NCI-H82 treated with DMSO at 0.1 percent for 48 hours (cell line): ENCODE measurements at regions not wholly inside any gene's neighbourhood (a gene's known extent, or its start where the extent isn't known, plus 50 kb on each side); places are given as distances from the start of the nearest gene placed in this dataset.

Experiments
- DNase-seq: peaks from one replicate; lab custom pipeline; 2025; ENCODE audit not compliant: unreplicated experiment; lab: John Stamatoyannopoulos, UW

DNA sequence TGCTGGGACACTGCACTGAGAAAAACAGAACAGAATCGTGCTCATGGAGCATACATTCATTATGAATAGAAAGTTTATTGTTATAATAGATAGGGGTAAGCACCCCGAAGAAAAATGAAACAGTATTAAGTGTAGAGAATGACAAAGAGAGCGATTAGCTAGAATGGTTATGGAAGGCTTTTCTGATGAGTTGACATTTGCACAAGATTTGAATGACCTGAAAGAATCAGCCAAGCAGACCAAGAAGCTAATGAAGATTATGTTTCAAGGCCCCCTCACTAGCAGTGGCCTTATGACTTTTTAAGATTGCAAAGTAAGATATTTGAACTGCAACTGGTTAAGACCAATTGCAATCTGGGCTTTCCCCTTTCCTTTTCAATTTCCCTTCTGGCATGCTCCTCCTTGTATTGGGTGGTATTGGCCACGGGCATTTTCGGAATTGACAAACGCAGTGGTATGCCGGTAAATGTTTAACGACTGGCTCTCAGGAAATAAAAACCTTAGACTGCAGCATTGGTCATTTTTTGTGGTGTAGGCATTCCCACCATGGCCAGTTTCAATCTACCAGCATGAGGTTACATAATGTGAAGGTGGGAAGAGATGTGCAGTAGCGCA is 120.0 kb upstream of the CITED2 start:
- DNase-seq: no peak

DNA sequence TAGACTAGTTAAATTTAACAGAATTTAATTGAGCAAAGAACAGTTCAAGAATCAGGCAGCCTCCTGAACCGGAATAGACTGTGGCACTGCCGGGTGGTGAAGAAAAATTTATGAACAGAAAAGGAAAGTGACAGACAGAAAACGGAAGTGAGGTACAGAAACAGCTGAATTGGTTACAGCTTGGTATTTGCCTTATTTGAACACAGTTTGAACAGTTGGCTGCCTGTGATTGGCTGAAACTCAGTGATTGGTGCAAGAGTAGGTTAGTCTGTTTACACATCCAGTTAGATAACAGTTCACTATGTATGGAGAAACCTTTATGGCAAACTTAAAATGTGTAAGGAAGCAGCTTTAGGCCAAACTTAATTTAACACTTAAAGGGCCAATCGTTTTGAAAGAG is 116.0 kb upstream of the CITED2 start:
- DNase-seq: no peak

DNA sequence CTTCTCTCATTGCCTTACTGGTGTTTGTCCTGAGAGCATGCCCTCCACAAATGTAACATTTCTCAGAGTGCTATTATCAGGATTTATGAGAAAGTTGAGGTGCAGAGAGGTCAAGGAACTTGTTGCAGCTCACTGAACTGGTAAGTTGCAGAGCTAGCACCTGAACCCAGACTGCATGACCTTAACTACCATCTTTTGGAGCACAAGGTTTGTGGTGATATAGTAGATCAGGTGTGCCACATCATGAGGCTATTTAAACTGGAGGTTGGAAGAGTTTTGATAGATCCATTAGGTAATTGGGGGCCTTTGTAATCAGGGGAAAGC is 112.0 kb upstream of the CITED2 start:
- DNase-seq: no peak

DNA sequence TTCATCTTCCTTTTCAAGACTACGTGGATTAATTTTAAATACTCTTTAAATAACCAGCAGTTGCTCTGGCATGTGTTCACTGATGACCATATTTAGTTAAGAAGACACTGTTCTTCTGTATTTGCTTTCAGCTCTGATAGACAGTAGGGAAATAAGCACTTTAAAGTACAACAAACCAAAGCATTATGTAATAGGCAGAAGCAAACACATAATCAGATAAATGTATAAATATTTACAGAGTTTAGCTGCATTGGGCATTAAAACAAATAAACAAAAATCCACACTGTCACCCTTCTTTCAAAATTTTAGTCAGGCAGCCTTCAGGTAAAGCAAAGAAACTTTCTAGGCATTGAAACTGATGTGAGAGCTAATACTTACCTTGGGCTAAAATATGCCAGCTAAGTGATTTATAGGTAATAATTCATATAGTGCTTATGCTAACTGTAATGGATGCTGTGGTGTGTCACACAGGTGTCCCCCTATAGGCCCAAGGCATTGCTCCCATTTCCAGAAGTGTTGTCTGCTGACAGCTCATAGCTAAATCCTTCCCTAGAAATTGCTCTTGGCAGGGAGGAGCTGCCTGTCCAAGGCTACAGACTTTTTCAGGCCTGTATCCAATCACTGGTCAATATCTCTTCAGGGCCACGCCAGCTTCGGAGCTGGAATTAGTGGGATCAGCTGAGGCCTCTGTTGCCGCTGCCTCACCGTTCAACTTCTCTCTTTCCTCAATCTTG is 111.5 kb upstream of the CITED2 start:
- no peak for DNase-seq

DNA sequence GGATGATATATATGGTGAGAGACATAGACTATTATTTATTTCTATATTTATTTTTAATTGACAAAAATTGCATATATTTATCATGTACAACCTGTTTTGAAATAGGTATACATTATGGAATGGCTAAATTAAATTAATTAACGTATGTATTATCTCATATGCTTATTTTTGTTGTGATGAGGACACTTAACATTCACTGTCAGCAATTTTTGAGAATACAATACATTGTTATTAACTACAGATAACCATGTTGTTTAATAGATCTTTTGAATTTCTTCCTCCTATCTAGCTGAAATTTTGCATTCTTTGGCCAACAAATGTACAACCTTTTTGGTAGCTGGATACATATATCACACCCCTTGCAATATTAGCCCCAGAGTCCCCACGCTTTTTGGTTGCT is 110.7 kb upstream of the CITED2 start:
- DNase-seq: no peak

DNA sequence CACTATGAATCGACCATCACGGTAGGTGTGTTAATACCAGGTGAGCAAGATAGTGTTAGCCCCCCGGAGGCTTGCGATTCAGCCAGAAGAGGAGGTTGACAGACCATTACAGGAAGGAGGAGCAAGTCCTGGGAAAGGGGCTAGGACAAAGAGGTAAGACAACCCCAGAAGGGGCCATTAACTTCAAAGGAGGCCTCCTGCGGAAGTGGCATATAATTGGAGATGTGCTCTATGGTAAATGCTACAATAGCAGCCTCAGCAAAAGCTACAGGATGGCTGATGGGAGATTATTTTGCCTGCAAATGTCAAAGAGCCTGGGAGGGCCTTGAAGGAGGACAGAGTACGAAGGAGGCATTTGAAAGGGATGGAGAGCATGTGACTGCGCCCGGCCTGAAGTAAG is 108.6 kb upstream of the CITED2 start:
- DNase-seq: no peak

DNA sequence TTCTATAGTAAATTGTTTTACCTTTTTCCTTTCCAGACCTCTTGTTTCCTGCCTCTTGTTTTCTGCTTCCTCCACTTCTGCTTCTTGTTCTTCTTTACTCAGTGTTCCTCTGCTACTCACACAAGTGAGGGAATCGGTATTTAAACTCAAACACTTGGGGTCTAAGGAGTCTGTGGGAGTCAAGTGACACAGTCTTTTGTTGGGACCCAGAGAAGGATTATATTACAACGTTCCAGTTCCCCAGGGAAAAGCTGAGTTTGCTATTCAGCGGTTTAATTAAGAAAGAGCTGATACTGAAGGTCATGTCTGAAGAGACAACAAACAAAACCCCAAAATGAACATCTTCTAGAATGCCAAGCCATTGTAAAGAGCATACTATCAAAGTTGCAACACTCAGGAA is 107.8 kb upstream of the CITED2 start:
- DNase-seq: no peak

DNA sequence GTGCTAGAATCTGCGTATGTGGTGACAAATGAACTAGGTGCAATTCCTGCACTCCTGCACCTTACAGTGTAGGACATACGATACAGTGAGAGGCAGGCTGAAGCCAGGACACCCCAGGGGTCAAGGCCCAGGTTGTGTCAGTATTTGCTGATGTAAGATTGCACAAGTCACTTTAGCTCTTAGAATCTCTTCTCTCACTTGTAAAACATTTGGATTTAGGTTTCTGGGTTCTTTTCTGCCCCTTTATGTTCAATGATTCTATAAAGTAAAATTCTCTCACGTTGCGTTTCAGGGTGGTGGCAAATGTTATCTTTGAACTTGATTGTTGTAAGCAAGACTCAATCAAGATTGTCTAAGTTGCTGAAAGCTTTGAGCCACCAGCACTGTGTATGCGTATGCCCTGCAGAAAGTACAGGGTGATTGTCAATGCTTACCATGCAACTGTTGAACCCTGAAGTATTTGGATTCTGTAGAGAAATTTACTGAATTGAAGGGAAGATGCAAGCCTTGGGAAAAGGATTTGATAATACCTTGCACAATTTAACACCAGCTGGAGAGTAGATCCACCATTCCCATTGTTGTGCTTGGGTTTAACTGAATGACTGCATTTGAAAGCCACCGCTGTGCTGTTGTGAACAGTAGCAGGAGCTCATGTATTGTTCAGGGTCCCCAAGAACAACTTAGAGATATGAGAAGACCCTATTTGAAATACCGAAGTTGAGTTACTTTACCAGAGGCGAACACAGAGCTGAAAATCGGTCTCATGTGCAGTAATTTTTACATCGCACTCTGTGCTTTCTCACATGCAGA is 106.1 kb upstream of the CITED2 start:
- no peak for DNase-seq

DNA sequence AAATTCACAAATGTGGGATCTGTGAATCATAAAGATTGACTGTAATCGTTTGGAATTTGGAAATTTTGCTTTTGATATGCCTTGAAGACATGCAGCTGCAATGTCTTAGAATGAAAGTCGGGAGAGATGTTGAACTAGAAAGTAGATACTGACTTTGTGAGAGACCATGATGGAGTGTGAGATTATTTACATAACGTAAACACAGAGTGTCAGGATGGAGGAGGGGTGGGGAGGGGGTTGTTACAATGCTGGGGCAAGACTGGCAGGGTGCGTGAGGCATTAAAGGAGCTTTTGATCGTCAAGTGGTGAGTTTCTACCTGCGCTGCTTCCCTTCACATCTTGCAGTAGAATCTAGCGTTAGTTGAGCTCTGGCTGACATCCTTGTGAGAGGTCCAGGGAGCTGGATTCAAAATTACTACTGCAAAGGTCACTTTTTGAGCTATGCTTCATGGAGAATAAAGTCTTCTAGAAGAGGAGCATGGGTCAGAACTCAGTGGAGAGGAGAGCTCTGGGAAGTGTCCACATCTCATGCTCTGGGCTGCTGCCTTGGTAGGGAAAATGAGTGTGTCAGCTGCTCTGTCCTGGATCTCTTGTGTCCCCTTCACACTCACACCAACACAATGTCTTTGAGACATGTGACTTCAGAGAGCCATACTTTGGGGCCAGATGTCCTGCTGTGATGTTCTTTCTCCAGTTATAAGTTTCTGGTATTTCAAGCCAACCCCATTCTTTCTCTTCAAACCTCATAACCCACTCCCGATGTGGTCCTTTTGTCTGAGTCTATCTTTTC is 105.2 kb upstream of the CITED2 start:
- no peak for DNase-seq

DNA sequence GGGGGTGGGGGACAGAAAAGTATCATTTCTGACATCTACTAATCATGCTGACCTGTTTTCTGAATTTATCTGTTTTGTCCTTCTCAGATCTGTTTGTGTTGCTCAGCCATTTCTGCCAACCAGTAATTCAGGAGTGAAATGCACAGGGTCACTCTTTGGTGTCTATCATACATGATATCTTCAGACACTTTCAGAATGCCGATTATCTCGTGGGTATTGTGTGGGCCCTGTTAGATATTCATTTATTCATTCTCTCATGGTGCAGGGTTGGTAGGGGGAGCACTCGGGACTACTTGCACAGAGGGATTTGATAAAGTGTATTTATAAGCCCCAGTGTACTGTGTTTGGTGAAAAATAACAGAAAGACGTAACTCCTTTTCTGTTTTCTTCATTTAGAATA is 101.2 kb upstream of the CITED2 start:
- DNase-seq: no peak

DNA sequence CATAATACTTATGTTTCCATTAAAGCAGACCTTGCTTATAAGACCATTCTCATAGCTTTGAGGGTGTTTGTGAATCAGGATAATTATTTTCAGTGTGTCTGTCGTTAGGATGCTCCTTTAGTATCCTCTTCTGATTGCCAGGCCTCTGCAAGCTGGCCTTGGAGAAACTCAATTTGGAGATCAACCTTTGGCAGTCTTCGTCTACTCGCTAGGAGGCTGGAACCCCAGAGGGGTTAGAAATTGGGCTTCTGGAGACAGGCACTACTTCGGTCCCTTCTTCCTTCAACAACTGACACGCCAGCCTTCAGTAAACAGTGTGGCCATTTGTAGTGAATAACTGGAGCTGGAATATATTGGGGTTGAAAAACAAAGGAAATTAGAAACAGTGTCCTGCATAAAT is 100.8 kb upstream of the CITED2 start:
- no peak for DNase-seq

DNA sequence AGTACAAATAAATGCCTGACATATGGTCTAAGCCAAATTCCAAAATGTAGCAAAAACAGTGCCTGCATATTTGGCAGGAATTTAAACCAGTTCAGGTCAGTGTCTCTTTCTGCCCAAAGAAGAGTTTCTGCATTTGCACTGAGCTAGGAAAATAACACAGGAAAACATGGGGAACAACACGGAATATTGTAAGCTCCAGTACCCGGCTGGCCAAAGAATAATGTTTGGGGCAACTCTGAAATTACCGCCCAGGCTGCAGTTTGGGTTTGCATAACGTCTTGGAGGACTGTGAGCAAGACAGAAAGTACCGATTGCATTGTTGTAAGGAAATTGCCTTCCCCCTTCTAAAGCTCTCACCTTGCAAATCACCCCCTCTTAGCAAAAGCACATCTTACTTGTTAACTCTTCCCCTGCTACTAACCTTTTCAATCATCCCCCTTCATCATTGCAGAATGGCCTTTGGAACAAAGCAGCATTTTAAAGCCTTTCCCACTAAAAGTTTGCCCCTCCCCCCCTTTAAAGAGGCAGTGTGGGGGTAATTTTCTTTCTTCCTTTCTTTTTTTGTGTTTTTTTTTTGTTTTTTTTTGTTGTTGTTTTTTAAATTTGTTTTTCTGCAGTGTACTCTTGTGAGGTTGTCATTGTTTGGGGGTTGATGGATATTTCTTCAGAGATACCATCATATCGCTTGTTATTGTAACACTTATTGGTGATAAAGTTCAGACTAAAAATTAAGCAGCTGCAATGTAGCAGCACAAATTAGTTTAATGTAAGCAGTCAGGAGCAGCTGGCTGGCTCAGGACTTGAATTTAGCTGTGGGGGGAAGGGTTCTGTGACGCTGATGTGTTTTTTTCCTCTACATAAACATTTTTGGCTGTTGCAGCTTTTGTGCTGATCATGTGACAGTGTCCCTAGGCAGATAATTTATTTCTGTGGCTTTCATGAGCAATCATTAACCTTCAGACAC is 100.0 kb upstream of the CITED2 start:
- peak; percentile 4 for DNase-seq

DNA sequence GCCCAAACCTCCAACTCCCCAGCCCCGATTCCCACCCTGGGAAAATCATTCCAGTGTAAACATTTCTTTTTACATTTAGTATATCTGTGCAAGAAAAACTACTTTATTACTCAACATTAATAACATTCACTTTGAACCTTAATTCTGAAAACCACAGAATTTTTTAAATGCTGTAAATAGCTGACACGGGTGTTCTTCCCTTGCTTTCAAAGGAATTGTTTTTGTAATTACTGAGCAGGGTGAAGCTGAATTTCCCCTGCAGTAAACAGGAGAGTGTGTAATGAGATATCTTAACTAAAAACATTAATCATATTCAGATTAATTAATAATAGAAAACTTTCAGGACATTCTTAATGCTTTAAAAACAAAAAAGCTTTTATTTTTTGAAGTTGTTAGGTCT is 99.3 kb upstream of the CITED2 start:
- DNase-seq: no peak

DNA sequence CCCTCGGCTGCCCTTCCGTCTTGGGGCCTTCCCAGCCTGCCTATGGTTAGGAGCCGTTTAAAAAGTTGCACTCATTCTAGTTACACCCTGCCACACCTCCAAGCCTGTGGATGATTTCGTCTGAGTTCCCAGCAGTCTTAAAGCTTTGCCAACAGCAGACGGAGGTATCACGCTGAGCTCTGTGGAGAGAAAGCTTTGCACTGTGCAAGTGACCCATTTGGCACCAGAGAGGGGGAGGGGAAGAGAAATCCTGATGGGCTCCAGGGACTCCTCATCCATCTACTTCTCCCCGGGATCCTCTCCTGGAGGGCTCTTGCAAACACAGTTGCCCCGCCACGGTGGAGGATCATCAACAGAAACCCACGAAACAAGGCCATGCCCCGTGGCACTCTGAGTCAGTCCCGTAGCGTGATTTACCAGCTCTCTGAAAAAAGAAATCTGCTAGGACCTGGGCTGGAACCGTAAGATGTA is 98.8 kb upstream of the CITED2 start:
- no peak for DNase-seq

DNA sequence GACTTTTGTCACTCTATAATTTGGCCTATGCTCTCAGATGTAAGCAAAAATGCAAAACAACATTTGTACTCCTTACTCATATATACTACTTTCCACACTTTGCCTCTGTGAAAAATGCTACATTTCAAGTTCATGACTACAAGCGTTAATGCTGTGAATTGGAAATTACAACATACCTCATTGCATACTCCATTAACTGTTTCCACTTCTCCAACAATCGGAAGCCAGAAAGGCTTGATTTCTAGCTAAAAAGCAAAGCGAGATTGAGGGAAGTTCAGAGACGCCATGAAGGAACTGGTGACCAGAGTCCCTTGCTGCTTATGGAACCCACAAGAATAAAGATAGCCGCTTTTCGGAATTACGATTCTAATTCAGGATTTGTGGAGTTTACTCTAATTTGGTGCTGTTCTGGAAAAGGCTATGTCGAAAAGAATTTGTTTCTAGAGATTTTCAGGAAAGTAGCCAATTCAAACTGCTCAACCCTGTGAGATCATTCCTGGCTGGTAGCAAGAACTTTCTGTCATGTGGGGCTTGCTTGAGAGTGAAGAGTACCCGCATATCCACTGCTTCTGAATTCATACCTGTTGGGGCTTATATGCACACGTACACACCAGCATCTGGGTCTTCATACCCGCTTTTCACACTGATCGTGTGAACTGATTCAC is 98.0 kb upstream of the CITED2 start:
- no peak for DNase-seq

DNA sequence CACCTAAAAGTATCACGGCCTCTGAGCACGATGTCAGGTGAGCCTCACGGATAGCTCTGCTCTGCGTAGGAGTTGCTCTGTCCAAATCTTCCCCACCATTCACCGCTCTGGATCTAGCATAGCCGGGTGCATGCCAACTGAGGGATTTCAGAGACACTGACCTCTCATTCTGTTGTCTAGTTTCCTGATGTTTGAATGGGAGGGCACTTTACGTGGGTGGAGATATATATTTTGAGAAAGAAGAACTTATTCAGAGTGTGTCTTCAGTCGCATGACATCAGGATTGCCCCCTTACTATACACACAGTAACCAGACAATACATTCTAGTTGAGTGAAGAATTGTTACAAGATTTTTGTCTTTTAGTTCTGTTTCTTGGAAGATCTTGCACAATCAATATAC is 96.5 kb upstream of the CITED2 start:
- DNase-seq: no peak

DNA sequence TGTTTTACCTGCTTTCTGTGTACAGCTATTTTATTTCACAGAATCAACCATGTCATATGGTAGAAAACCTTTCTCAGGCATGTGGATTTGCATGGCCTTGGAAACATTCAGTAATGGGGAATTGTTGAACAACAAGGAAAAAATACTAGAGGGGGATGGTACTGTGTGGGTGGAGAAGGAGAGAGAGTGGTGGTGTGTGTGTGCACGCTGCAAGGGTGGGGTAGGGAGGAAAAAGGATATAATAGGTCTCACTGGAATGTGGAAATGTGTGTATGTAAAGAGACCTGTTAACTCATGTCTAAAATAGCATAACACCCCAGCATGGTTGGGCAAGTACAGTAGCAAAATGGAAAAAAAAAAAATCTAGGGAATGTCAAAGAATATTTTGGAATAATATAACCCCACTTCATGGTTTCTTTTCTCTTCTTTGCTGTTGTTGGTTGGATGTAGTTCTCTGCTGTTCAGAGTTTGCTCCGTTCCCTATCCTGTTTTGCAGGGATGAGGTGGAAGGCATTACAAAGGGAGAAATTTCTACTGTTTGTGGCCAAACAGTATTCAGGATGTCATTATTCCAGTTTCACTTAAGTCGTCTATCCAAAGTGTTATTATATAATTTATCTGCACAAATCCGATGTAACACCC is 93.9 kb upstream of the CITED2 start:
- no peak for DNase-seq

DNA sequence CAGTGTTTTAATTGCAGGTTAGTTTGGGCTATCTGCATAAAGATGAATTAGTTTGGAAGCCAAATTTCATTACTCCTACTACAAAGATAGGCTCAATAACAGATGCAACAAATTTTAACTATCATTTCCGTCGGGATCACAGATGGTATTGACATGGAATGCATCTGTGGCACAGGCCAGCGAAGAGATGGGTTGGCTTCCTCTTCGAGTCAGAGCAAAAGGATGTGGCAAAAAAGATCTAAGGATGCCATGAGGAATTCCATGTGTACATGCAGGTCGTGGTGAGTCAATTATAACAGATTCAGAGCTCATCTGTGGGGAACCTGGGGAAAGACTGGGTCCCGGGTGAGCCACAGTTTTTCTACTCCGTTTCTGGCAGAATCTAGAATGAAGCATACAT is 83.0 kb upstream of the CITED2 start:
- DNase-seq: no peak

DNA sequence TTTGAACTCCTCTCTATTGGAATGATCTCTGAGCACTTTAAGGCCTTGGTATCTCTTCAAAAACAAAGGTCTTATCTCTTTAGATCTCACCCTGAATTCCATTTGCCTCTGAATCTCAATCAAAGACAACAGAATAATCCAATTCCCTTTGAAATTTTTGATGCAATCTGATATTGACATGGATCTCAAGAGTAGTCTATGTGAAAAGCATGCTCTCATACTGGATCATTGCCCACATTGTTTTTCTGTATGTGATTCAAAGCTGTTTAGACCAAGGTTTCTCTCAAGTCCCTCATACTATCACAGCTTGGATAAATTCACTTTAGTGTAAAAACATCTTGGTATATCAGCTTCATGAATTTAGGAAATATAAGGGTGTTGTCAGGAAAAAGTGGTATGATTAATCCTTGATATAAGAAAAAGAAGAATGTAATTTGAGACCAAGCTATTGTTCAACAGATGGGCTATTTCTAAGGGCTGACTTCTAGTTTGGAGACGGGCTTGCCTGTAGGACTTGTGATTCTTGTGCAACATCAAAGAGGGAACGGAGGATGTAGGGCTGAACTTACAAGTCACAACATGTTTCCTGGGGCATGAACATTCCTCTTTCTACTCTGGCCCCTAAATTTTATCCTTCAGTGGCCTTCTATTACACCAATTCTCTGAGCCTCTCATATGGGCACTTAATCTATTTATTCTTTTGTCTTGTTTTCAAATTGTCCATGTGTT is 77.9 kb upstream of the CITED2 start:
- no peak for DNase-seq
